Erythroblast (primary cell): ENCODE measurements at regions not wholly inside any gene's neighbourhood (a gene's known extent, or its start where the extent isn't known, plus 50 kb on each side); places are given as distances from the start of the nearest gene placed in this dataset.

Experiments
- GATA1 ChIP-seq: IDR thresholded peaks from 2 replicates; pipeline ENCODE4 v1.6.1; 2011; ENCODE audit warnings: low read depth, mild to moderate bottlenecking, control low read depth, low read length, moderate library complexity
- POLR2A ChIP-seq: IDR thresholded peaks from 2 replicates; pipeline ENCODE4 v1.6.1; 2011; ENCODE audit warnings: mild to moderate bottlenecking, low read length

GRCh38 chr10:90579602-90580242 is 278.1 kb downstream of the HTR7 start:
- no peak for TF ChIP-seq POLR2A
- no peak for TF ChIP-seq GATA1
